OCI-LY7 (cell line): ENCODE measurements at regions not wholly inside any gene's neighbourhood (a gene's known extent, or its start where the extent isn't known, plus 50 kb on each side); places are given as distances from the start of the nearest gene placed in this dataset.

ENCODE experiments used
- CTCF ChIP-seq: fragments of 200-600 bp; sonication (generic); conservative IDR thresholded peaks from 2 replicates; pipeline ENCODE4 v1.5.1; 2014; ENCODE audit warnings: mild to moderate bottlenecking, antibody characterized with exemption, low read length, moderate library complexity, mixed read lengths
- EZH2phosphoT487 ChIP-seq: fragments of 200-600 bp; sonication (generic); IDR thresholded peaks from 2 replicates; pipeline ENCODE4 v1.6.1; 2018; ENCODE audit warnings: low read depth, borderline replicate concordance, mild to moderate bottlenecking, mixed run types, antibody characterized with exemption, low read length, moderate library complexity, mixed read lengths

DNA sequence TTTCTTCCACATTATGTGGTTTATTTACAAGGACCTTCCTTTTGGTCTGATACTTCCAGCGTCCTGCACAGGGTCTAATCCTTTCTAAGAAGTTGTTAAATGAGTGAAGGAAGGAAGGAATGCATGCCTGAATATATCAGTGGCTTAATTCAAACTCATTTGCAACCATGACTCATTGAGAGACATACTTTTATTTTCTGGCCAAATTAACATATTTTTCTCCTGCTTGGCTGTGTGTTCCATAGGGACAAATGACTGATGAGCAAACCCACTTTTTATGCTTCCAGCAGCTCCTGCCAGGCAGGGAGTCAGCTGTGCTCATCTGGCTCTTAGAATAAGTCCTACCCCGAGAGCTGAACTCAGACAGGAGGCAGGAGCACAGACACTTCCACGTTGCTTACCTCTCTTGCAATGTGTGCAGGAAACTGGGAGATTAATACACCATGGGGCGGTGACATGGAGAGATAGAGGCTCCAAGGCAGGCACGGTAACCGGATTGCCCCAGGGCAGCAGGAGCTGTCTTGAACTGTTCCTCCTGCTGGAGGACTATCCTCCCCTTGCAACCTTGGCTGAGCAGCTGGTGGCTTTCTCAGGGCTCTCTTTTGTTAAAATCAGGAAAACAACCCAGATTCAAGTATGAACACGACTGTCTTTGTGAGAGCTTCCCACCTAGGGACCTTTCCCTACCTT lies 667.5 kb upstream of the HS6ST1 start:
- TF ChIP-seq CTCF (no peak), EZH2phosphoT487 (no peak)
